Stimulated activated CD8-positive, alpha-beta memory T cell treated with anti-CD3 and anti-CD28 coated beads, Interleukin-15, amount 100 ng/mL, for 48 hours (primary cell): ENCODE measurements at regions not wholly inside any gene's neighbourhood (a gene's known extent, or its start where the extent isn't known, plus 50 kb on each side); places are given as distances from the start of the nearest gene placed in this dataset.
A peak's percentile ranks its signal among the peaks of the same experiment; 100 is the strongest.

ENCODE experiments used
- DNase-seq, 2 donors: peaks; one replicate each; pipeline ENCODE4 v3.0.0-alpha.2; 2020; ENCODE audit warnings: low read depth in 2 of 2

DNA sequence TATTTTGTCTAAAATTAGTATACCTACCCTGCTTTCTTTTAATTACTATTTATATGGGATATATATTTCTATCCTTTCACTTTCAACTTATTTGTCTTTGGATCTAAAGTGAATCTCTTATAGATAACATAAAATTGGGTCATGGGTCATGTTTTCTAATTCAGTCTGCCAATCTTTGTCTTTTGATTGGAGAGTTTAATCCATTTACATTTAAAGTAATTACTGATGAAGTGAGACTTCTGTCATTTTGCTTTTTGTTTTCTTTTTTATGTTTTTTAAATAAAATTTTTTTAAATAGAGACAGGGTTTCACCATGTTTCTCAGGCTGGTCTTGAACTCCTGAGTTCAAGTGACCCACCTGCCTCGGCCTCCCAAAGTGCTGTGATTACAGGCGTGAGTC lies 50.5 kb upstream of the PRDM1 start:
- DNase-seq, result no peak

DNA sequence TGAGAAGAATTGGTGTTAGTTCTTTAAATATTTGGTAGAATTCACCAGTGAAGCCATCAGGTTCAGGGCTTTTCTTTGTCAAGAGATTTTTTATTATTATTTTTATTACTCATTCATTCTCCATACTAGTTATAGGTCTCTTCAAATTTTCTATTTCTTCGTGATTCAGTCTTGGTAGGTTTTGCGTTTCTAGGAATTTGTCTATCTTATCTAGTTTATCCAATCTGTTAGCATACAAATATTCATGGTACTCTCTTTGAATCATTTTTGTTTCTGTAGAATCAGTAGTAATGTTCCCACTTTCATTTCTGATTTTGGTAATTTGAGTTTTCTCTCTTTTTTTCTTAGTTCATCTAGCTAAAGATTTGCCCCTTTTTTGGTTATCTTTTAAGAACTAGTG lies 52.3 kb upstream of the PRDM1 start:
- DNase-seq, result no peak

DNA sequence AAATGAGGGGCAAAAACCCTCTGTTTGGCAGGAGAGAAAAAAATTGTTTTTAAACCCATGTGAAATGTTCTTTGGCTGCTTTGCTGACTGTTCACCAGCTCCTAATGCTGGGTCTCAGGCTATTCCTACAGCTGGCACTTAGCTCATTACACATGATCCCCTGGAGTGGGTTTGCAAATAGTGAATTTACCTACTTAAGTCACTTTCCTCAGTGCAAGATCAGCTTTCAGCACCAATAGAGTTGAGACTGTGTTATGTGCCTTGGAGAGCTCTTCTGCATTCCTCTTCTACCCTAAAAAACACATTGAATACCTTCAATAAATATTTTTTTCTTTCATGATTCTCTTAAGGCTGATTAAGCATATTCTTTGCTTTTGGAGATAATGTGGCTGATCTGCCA lies 58.4 kb upstream of the PRDM1 start:
- DNase-seq, result no peak

DNA sequence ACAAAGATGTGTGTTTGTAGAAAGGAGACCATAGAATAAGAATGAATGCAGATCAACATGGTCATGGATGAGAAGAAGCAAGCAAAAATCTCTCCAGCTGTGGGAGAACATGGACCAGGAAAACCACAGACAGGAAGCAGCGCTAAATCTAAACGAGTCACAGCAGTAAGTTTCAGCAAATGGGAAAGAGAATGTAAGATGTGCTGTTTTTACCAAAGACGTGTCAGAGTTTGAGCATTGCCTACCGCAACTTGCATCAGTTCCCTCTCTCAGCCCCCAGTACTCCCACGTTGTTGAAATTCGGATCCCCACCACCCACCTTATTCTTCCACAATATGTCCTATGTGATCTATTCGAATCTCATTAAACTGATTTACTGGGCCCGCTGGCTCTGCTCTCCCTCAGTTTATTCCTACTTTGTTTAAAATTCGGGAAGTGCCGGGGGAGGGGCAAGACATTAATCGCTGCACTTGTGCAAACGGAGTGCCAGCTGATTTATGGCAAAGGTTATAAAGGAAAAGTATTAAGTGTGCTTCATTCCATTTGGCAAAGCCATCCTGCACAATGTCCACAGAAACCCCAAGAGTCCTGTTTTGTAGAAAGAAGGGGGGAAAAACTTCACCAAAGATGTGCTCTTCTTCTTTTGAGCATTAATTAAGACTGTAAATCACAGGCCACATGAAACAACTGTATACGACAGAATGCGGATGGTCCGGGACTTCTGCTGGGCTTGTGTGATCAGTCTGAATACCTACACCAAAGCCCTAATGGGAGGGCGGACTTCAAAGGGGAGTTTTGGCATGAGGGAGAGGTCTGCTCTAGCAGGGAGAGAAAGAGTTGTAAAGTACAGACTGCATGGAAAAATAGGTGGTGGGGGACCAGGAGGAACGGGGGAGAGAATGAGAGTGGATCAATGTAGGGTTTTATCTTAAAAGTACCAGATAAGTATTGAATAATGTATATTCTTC lies 59.1 kb upstream of the PRDM1 start:
- DNase-seq, result no peak

DNA sequence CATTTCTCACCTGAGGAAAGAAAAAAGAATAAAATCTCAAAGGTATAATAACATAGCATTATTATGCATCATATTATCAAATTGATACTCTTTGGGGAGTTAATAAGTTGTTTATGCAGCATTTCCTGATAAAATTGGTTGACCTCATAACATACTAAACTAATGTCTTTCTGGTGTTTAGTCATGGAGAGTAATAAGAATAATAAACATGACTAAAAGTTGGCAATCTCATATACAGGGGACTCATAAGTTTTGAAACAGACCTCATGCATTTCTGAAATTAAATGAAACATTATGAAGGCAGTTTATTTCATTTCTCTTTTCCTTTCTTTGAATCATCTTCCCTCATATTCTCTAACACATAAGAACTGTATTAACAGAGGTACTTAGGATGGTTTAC lies 60.5 kb upstream of the PRDM1 start:
- DNase-seq, result no peak

DNA sequence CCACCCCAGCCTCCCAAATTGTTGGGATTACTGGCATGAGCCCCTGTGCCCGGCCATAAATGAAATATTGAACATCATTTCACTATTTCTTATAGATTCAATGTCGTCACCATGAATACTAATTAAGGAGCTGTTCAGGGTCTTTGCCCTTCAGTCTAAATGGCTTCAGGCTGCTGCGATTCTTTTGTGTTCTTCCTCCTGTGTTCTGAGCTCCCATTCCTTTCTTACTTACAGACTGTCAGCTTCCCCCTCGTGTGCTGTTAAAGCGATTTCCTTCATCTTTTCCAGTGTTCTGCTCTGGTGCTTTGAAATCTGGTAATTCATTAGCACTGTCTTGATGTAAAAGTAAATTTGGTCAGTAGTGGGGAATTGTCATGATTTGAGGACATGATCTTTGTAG lies 63.3 kb upstream of the PRDM1 start:
- DNase-seq, result no peak

DNA sequence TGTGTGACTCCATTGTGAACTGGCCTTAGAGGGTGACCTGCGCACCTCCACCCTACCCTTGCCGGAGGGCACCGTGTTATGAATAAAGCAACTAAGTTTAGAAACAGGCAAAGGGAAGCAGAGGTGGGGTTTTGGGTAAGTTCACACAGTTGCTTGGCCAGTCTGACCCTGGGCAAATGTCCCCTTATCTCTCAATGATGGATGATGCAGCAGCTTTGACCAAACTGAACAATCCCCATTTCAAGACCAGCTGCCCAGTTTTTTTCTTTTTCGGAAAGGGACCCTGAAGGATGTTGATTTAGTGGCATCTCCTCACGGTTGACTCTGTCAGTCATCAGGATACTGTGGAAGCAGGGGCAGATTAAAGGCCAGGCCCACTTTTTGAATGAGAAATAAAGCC lies 68.7 kb upstream of the PRDM1 start:
- DNase-seq, result no peak

DNA sequence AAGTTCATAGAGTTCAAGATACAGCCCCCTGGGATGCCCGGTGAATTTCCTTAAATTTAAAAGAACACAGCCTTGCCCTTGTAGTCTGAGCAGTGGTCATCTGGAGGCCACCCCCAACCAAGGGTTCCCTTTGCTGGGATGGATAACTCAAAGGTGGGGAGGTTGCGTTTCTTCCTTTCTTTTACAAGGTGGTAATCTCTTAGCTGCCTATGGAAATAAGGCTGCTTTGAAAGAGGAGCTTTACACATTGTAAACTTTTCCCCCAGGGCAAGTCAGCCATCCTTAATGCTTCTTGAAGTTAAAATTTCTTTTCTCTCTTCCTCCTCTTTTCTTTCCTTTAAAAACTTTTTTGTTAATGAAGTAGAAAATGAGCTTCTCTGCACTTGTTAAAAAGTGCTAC lies 71.2 kb upstream of the PRDM1 start:
- no peak for DNase-seq

DNA sequence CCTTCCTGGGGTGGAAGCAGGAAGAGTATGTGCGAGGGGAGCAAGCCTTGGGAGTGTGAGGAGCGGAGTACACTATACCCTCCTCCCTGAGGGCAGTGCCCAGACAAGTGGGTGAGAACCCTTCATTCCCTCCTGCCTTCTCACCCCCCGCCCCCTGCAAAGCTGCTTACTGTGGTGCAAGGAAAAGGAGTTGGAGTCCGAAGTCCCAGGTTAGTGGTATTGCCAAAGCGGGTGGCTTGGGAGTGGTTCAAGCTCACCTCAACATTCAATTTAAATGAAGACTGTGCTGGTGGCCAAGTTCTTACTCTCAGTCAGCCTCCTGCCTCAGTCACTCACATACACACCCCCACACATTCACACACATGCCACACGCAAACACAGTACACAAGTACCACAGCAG lies 74.7 kb upstream of the PRDM1 start:
- no peak for DNase-seq

DNA sequence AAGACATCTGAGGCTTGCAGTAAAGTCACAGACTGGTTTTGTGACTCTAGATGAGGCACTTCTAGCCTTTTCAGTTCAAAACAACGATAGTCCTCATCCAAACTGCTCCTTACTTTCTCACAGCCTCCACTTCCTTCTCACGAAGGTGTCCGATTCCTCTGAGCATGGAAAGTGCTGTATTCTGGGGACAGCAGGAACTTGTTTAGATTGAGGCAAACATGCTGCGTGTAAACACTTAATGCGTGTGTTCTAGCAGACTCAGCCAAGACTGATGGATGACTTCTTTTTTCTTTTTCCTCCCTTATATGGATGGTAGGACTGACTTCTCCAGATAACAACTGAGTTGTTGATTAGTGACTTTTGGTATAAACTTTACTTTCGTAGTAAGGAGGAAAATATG lies 80.2 kb upstream of the PRDM1 start:
- no peak for DNase-seq

DNA sequence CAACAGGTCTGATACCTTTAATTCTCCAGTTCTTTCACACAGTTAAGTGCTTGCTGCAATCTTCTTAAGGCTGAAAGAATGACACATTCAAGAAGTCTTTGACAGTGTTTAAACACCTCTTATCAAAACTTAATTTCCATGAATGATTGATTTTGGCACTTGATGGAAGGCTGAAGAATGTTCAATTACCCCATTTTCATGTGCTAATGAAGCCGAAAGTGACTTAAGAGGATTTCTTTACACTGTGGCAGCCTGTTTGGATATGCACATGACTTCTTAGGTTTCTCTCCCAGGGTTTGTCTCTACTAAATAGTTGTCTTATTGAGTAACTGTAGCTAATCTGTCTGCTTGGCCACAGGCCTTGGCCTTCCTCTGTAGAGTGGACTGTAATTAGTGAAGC lies 81.1 kb upstream of the PRDM1 start:
- DNase-seq, result no peak

DNA sequence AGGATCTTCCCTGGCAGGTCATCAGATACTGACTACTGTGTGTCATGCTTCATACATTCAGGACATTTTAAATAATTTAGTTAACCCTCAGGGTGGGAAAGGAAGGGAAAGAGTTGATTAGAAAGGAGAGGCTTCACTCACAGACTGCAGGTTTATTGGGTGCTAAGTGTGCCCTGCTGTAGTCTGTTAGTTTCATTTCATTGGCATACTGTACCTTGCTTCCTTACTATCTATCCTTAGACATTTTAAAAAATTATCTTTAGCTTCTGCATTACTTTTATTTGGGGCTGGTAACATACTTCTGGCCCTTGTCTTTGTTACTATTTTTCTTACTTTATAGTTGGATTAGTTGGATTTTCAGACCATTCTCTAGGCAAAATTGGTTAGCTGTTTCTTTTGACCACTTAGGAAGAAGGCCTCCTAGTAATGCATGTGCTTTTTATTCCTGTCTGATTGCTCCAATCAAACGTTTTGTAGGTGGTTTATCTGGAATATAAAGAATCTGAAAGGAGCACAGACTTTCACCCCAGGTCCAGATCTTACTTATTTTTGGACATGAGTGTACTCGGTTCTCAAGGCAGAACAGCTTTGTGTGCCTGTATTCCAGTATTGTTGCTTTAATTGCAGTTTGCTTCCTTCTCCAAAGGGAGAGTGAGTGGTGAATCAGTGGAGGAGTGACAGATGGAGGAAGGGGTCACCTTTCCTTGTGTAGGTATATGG lies 82.7 kb upstream of the PRDM1 start:
- no peak for DNase-seq

DNA sequence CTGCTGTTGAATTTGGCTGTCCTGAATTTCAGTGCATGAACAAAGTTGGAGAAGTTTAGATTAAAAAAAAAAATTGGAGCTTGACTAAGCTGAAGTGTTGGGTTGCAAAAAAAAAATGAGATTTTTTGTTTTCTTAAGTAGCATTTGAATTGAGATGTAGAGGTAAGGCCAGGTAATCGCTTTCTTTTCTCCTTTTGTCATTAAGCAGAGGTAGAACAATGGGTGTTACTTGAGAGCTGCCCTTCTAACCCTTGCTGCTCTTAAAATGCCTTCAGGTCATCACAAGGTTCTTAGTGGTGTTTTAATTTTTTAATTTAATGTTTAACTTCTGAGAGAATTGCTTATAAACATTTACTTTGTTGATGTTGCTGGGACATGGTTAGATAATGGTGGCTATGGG lies 84.1 kb upstream of the PRDM1 start:
- DNase-seq, result no peak

DNA sequence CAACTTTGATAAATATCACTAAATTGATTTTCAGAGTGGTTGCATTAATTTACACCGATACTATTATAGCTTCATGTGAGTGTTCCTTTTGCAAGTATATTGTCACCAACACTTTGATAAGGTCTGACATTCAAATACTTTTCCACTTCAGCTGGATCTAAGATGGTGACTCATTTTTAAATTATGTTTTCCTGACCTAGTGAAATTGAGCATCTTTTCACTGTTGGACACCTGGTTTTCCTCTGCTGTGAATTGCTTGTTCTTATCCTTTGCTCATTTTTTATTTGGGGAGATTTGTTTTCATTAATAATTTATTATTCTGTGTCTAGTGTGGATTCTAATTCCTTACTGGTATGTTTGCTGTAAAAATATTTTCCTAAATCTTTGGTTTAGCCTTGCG lies 85.2 kb upstream of the PRDM1 start:
- no peak for DNase-seq

DNA sequence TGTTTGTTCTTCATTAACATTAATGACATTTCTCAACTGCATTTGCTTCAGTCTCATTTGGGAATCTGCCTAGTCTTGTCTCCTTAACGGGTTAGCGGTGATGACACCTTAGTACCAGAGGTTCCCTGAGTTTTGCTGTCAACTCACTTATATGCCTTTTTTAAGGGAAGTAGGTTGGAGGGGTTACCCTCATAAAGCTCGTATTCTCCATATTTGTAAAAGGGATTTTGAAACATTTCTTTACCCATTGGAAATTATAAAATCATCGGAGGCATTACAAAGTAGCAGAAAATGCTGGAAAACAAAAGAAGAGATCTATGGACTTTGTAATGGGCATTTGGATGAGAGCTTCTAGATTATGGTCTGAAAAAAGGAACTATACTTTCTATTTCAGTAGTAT lies 88.7 kb upstream of the PRDM1 start:
- DNase-seq, result no peak

DNA sequence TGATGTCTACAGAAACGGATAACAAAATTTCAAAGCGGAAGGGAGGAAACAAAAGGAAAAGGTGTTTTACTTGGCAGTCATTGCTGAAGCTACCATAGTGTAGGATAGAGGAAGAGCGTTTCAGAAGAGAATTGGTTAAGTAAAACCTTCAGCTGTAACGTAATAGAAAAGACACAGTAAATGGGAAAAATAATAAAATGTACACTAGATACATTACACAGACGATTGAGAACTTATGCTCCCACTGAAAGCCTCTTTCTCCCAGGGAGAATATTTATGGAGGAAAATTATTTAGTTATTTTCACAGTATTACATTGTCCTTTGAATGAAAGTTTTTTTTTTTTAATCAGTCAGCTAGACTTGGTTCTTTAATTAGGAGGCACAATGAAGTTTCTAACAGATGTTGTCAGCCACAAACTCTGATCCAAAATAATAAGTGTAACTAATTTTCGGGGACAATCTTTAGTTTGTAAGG lies 90.7 kb upstream of the PRDM1 start:
- no peak for DNase-seq

DNA sequence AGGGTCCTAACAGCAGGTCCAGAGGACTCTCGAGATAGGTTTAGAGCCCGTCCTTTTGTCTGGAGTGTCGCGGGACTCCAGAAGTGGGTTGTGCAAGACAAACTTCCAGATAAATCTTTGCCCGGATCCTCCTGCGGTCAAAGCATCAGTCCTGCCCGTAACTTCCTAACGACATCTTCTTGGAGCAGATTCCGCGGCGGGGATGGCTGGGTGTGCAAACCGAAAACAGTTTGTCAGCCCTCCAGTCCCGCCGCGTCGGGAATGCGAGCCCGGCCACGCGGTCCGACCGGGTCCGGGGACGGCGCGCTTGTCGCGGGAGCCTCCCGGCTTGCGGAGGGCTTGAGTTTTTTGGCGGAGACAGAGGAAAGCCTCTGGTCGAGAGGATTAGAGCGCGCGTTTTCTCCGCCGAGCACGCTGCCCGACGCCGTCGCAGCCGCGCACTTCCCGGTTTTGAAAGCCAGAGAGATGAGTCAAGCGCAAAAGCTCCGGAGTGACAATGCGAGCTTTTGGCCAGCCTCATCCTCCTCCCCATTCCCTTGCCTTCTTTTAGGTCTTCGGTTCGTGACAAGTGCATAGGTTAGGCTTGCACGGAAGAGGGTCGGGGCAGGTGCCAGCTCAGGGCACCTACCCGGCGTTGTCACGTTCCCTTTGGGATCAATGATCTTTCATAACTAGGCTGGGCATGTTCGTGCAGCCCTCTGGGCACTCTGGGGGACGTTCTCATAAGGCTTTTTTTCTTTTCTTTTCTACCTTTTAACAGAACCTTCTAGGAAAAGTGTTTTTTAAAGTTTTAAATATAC lies 91.3 kb upstream of the PRDM1 start:
- peak in 1 of 2 donors; percentile 31 for DNase-seq

DNA sequence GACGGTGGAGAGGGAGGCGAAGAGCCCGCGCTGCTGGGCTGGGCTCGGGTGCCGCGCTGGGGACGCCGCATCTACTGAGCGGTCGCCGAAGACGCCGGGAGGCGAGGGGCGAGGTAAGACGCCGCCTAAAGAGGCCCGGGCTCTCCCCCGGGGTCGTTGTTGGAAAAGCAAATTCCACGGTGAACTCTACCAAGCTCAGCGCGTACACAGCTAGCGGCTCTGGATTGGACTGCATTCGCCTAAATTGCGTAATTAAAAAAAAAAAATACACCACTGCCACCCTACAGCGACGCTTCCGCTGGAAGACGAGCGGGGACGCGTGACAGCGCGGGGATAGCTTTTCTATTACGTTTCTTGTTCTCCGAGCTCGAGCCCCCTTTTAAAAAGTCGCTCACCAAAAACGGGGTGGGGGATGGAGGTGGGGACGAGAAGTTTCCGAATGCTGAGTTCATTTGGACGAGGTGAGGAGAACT lies 92.0 kb upstream of the PRDM1 start:
- no peak for DNase-seq

DNA sequence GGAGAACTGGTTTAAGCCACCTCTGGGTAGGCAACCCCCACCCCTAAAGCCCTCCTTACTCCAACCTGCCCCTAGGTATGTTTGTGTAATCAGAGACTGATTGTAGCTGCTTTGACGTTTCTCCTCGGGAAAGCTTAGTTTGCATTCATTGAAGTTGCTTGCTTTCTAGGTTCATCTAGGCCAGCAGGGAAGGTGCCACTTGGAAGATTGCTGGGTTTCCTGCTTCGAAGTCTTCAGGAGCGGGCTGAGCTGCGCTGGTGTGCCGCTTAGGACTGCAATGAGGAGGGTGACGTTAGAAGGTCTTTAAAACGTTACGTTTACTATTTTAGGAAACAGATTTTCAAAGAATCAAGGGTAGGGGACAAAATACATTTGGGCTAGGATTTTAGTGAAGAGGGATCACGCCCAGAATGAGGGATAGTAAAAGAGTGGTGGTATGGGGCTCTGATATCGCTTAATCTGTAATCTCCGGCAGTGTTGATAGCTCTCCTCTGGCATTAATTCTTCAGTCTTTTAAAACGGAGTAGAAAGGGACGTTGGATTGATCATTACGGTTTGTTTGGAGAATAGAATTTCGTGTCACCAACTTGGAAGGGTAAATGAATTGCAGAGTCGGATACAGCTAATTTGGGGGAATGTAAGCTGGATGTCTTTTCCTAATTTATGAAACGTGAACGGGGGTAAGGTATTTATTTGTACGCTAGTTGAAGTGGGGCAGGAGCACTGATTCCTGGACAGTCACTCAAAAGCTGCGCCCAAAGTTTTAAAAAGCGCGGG lies 92.6 kb upstream of the PRDM1 start:
- DNase-seq, result no peak

DNA sequence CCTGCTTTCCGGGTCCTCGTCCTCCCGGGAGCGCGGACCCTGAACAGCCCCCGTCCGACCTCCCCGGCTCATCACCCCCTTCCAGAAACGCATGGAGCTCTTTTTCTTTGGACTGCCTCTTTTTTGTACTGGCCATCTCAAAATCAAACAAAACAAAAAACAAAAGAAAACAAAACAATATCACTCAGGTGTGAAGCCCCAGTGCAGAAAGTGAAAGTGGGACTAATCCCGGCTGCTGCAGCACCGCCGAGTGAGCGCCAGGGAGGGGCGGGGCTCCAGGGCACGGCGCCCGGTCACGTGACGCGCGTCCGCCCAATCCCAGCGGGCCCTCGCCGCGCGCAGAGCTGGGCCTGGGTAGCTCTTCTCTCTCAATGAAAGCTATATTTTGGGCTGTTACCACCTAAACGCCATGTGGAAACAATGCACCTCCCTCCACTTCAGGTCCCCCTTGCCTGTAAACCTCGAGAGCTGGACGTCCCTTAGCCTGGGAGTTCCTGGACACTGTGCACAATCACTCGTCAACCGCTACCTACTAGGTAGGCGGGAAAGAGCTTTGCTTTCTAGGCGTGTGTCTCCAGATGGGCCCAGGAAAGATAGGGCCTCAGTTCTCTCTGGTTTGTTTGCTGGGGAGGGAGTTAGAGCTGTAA lies 93.7 kb upstream of the PRDM1 start:
- DNase-seq, result peak; percentile 80 to 84
